HUES64 (cell line): ENCODE measurements at regions not wholly inside any gene's neighbourhood (a gene's known extent, or its start where the extent isn't known, plus 50 kb on each side); places are given as distances from the start of the nearest gene placed in this dataset.

Experiments used
- H3K27ac ChIP-seq: 2 replicates; pipeline ENCODE4 v1.7.0; 2013; ENCODE audit warnings: low read depth, low read length, inconsistent platforms
- H3K27me3 ChIP-seq: 2 replicates; pipeline ENCODE4 v1.6.1; 2013; ENCODE audit warnings: mild to moderate bottlenecking, low read length; ENCODE audit not compliant: insufficient read depth
- H3K36me3 ChIP-seq: 2 replicates; pipeline ENCODE4 v1.6.1; 2013; ENCODE audit warnings: mild to moderate bottlenecking, low read length; ENCODE audit not compliant: insufficient read depth
- H3K4me1 ChIP-seq: 2 replicates; pipeline ENCODE4 v1.6.1; 2013; ENCODE audit warnings: mild to moderate bottlenecking, low read length, moderate library complexity; ENCODE audit not compliant: insufficient read depth
- H3K4me3 ChIP-seq: 2 replicates; pipeline ENCODE4 v1.5.1; 2013; ENCODE audit warnings: mild to moderate bottlenecking, low read length, moderate library complexity
- H3K9ac ChIP-seq: 2 replicates; pipeline ENCODE4 v1.6.1; 2013; ENCODE audit warnings: mild to moderate bottlenecking, low read depth, low read length
- H3K9me3 ChIP-seq: 2 replicates; pipeline ENCODE4 v1.6.1; 2013; ENCODE audit warnings: low read depth, low read length; ENCODE audit not compliant: insufficient read depth
- WGBS: fragments of 150-250, 120-280 bp; methylation state at CpG from one replicate; pipeline ENCODE4 v1.1.7; 2013; ENCODE audit warnings: missing lambda C conversion rate; 5-methylcytosine and 5-hydroxymethylcytosine counted together

- Histone ChIP-seq H3K9me3 (no peaks in the 10 kb centered on the region), H3K9ac (no peak overlapping the region)
These were observed 219.1 kb upstream of the RGMA start for GRCh38 chr15:93308026-93308690.

GRCh38 chr15:93307513-93307912 lies 218.5 kb upstream of the RGMA start:
- no peak overlapping the region for H3K27ac ChIP-seq
- no peak overlapping the region for H3K4me3 ChIP-seq
- H3K9me3 ChIP-seq: no peaks in the 10 kb centered on the region
- H3K9ac ChIP-seq: no peak overlapping the region
- no peaks in the 10 kb centered on the region for H3K4me1 ChIP-seq
- no peaks in the 10 kb centered on the region for H3K27me3 ChIP-seq
- H3K36me3 ChIP-seq: no peaks in the 10 kb centered on the region
- 88% methylated on average over 14 of the region's 14 CpGs for WGBS

More at GRCh38 chr15:93308026-93308690, 219.1 kb upstream of the RGMA start:
- H3K4me1 ChIP-seq: peaks cover 4% of the 10 kb centered on the region; the same call in 1 of the 2 replicates
- WGBS: 93% methylated on average over 16 of the region's 16 CpGs
- no peaks in the 10 kb centered on the region for H3K36me3 ChIP-seq
- no peaks in the 10 kb centered on the region for H3K27me3 ChIP-seq
- no peak overlapping the region for H3K27ac ChIP-seq
- no peak overlapping the region for H3K4me3 ChIP-seq

- H3K27me3 ChIP-seq: no peaks in the 10 kb centered on the region
- no peak overlapping the region for H3K9ac ChIP-seq
- WGBS: 93% methylated on average over 2 of the region's 2 CpGs
- H3K27ac ChIP-seq: no peak overlapping the region
- H3K4me3 ChIP-seq: no peak overlapping the region
- H3K4me1 ChIP-seq: no peaks in the 10 kb centered on the region
- no peaks in the 10 kb centered on the region for H3K9me3 ChIP-seq
- H3K36me3 ChIP-seq: no peaks in the 10 kb centered on the region
These were observed 216.3 kb upstream of the RGMA start for GRCh38 chr15:93305306-93305705.

GRCh38 chr15:93302080-93302765 lies 213.2 kb upstream of the RGMA start:
- Histone ChIP-seq H3K9me3 (no peaks in the 10 kb centered on the region), H3K9ac (no peak overlapping the region), H3K36me3 (no peaks in the 10 kb centered on the region), H3K4me1 (no peaks in the 10 kb centered on the region), H3K4me3 (no peak overlapping the region), H3K27me3 (no peaks in the 10 kb centered on the region), H3K27ac (no peak overlapping the region)
- 96% methylated on average over 6 of the region's 6 CpGs for WGBS

- Histone ChIP-seq H3K36me3 (no peaks in the 10 kb centered on the region), H3K4me3 (no peak overlapping the region), H3K27me3 (no peaks in the 10 kb centered on the region), H3K9me3 (no peaks in the 10 kb centered on the region), H3K4me1 (no peaks in the 10 kb centered on the region), H3K9ac (no peak overlapping the region), H3K27ac (no peak overlapping the region)
- WGBS: 84% methylated on average over 3 of the region's 3 CpGs
These were observed 211.8 kb upstream of the RGMA start for GRCh38 chr15:93300796-93301195.

- no peak overlapping the region for H3K27ac ChIP-seq
These were observed 210.7 kb upstream of the RGMA start for GRCh38 chr15:93299675-93300074.

GRCh38 chr15:93298901-93299300 lies 209.9 kb upstream of the RGMA start:
- WGBS: 92% methylated on average over 9 of the region's 9 CpGs
- Histone ChIP-seq H3K4me1 (no peaks in the 10 kb centered on the region), H3K27me3 (no peaks in the 10 kb centered on the region), H3K4me3 (no peak overlapping the region), H3K36me3 (no peaks in the 10 kb centered on the region), H3K9me3 (no peaks in the 10 kb centered on the region), H3K27ac (no peak overlapping the region), H3K9ac (no peak overlapping the region)

More at GRCh38 chr15:93299675-93300074, 210.7 kb upstream of the RGMA start:
- no peaks in the 10 kb centered on the region for H3K4me1 ChIP-seq
- 87% methylated on average over 6 of the region's 6 CpGs for WGBS
- no peaks in the 10 kb centered on the region for H3K9me3 ChIP-seq
- no peaks in the 10 kb centered on the region for H3K36me3 ChIP-seq
- H3K27me3 ChIP-seq: no peaks in the 10 kb centered on the region
- H3K9ac ChIP-seq: no peak overlapping the region
- no peak overlapping the region for H3K4me3 ChIP-seq

GRCh38 chr15:93296759-93297500 lies 207.9 kb upstream of the RGMA start:
- Histone ChIP-seq H3K27ac (no peak overlapping the region), H3K27me3 (no peaks in the 10 kb centered on the region), H3K9me3 (no peaks in the 10 kb centered on the region), H3K36me3 (no peaks in the 10 kb centered on the region), H3K4me3 (no peak overlapping the region), H3K4me1 (no peaks in the 10 kb centered on the region), H3K9ac (no peak overlapping the region)
- WGBS: 62% methylated on average over 6 of the region's 6 CpGs

- Histone ChIP-seq H3K4me1 (no peaks in the 10 kb centered on the region), H3K27me3 (no peaks in the 10 kb centered on the region), H3K27ac (no peak overlapping the region), H3K9ac (no peak overlapping the region), H3K9me3 (no peaks in the 10 kb centered on the region), H3K36me3 (no peaks in the 10 kb centered on the region), H3K4me3 (no peak overlapping the region)
- 71% methylated on average over 1 of the region's 1 CpG for WGBS
These were observed 205.9 kb upstream of the RGMA start for GRCh38 chr15:93294896-93295295.

GRCh38 chr15:93294066-93294465 lies 205.1 kb upstream of the RGMA start:
- no peaks in the 10 kb centered on the region for H3K36me3 ChIP-seq
- no peak overlapping the region for H3K4me3 ChIP-seq
- H3K9me3 ChIP-seq: no peaks in the 10 kb centered on the region
- H3K27ac ChIP-seq: no peak overlapping the region
- WGBS: no CpG with 5 or more reads among the region's 1 CpG
- H3K9ac ChIP-seq: no peak overlapping the region
- H3K27me3 ChIP-seq: no peaks in the 10 kb centered on the region
- no peaks in the 10 kb centered on the region for H3K4me1 ChIP-seq

- 94% methylated on average over 5 of the region's 5 CpGs for WGBS
- Histone ChIP-seq H3K4me1 (peaks cover 7% of the 10 kb centered on the region; the same call in 1 of the 2 replicates), H3K9ac (no peak overlapping the region)
These were observed 202.4 kb upstream of the RGMA start for GRCh38 chr15:93291380-93291779.

More at GRCh38 chr15:93291380-93291779, 202.4 kb upstream of the RGMA start:
- no peak overlapping the region for H3K4me3 ChIP-seq
- no peaks in the 10 kb centered on the region for H3K27me3 ChIP-seq
- no peaks in the 10 kb centered on the region for H3K36me3 ChIP-seq
- no peak overlapping the region for H3K27ac ChIP-seq
- no peaks in the 10 kb centered on the region for H3K9me3 ChIP-seq
